NCI-H82 (cell line): ENCODE measurements at regions not wholly inside any gene's neighbourhood (a gene's known extent, or its start where the extent isn't known, plus 50 kb on each side); places are given as distances from the start of the nearest gene placed in this dataset.

ENCODE experiments used
- DNase-seq: peaks from one replicate; lab custom pipeline; 2025; lab: John Stamatoyannopoulos, UW

GRCh38 chr9:108676355-108676754 is 179.4 kb downstream of the ACTL7B start:
- DNase-seq = no peak

DNA sequence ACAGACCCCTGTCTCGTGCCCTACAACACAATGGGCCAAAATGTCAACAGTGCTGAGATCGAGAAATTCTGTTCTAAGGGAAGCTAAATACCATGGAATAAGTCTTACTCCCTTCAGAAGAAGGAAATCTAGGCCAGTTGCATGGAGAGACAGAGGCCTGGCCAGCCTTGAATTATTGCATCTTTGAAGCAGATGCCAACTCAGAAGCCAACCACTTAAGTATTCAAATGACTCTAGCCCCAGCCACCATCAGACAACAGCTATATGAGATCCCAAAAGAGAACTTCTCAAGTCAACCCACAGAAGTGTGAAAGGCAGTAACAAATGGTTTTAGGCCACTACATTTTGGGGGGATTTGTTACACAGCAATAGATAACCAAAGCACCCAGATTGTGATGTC is 180.1 kb downstream of the ACTL7B start:
- no peak for DNase-seq

DNA sequence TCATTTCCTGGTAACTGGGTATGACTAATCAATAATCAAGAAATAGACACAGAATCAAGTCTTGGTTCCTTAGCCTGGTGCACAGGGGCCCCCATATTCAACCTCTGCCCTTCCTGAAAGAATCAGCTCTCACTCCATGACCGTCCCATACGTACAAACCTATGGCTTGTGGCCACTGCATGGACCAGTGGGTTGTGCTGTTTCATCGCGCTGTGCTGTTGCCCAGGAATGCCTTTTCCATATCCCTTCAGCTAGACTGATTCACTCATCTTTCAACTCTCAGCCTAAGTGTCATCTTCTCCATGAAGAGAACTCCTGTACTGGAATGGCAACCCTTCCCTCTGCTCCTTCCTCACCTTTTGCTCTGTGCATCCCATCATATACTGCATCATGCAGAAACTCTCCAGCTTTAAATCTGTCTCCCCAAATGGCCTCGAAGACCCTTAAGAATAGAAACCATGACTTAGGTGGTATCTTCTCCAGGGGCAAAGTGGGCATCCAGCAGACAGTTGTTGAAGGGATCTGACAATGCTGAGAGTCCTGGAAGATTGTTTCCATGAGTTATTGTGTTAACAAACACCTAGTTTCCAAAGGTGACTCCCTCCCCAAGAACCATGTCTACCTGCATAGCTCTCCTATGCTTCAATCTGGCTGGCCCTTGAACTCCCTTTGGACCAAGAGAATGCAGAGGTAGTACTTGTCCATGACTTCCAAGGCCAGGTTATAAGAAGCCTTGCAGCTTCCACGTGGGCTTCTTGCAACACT is 180.8 kb downstream of the ACTL7B start:
- no peak for DNase-seq

DNA sequence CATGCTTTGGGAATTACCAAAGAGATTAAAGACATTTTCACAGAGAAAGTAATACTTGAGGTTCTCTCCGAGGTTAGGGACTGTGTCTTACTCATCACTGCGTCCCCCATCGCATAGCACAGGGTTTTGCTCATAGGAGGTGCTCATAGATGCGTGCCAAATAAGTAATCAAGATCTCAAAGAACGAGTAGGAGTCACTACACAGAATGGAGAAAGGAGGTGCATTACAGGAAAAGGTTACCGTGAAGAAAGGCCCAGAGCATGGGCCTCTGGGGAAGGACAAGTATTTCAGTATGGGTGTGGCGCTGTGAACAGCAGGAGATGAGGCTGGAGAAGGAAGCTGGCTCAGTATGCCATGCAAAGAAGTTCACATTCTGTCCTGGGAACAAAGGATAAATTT is 182.4 kb downstream of the ACTL7B start:
- no peak for DNase-seq

GRCh38 chr9:108672475-108673190 is 183.2 kb downstream of the ACTL7B start:
- peak; percentile 68 for DNase-seq

- no peak for DNase-seq
Measured at GRCh38 chr9:108671794-108672193, 184.0 kb downstream of the ACTL7B start.

DNA sequence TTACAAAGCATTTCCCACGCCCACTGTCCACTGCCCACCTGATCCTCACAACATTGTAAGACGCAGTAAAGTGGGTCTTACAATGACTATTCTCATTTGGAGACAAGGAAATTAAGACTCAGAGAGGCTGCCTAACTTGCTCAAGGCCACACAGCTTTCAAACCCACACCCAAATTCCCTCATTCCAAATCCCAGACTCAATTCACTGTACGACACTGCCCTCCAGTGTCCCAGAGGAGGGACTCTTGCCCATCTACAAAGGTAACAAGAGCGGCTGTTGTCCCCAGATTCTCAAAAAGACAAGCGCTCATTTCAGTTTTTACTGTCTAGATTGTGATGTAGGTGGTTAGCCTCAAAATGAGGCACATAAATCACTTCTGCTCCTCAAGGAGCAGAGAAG is 184.6 kb downstream of the ACTL7B start:
- peak; percentile 46 for DNase-seq

DNA sequence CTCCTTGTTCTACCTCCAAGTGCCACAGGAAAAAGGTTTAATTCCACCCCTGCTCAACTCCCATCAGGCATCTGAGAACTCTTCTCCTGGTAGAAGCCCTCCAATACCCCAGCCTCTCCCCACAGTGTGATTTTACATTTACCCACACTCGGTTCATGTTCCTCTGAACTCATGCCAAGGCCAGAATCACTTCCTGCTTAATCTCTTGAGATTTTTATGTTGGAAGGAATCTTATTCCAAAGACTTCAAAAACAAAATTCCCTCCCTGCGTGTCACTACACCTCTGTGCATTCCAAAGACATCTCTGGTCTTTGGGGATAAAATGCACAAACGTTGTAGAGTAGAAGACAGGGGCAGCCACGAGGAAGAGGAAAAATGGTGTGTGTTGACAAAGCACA is 186.8 kb downstream of the ACTL7B start:
- DNase-seq = no peak

- no peak for DNase-seq
Measured at GRCh38 chr9:108668191-108668937, 187.4 kb downstream of the ACTL7B start.

GRCh38 chr9:108666240-108666784 is 189.5 kb downstream of the ACTL7B start:
- DNase-seq = peak; percentile 37

- DNase-seq = no peak
Measured at GRCh38 chr9:108665521-108666239, 190.1 kb downstream of the ACTL7B start.

DNA sequence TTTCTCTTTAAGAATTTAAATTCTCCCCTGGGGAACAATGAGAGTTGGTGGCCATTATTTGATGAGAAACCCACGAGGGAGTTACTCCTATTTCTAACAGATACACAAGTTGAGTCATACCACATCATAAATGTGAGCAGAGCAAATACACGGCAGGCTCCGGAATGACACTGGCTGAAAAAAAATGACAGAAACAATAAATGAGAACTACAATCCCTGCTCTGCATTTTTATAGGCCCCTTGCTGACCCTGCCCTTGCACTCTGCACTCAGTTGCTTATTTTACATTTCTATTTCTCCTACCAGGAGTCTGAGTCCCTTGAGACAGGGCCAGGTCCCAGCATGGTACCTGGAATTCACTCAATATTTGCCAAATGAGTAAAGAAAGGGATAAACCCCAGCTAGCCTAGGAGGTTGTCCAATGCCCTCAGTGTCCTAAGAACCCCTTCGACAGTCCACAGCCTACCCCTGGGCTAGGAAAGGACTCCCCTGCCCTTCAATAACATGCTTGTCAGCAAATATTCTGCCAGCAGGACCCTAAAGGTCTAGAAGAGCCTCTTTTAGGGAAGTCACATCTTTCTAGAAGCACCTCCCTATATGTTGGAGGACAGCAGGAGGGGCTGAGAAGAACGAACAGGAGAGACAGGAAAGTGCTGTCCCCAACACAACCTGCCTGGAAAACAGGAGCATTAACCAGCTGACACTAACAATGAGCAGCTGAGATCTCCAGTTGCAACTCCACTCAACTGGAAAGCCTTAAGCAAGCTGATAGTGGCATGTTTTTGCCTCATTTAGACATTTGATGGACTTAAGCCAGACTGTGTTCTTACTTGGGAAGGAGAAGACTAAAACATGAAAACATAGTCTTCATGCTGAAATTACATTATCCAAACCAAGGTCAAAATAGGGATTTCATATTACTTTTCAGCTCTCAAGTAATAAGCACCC is 191.2 kb downstream of the ACTL7B start:
- DNase-seq = no peak

DNA sequence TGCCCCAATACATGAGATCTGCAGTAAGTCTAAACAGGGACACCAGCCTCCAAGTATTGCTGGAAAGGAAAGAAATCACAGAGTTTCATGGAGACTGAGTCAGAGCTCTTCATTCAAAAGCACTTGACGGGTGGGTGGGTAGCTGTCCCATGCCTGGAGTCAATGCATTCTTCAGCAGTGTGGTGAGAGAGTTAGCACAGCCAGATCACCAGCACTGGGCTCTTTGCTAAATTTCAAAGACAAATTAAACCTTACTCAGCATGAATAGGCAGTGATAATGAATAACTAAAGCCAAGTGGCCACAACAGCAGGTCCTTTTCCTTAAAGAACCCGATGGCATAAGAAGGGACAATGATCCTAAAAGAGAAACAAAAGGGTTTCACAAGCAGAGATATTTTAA is 192.4 kb downstream of the ACTL7B start:
- no peak for DNase-seq

DNA sequence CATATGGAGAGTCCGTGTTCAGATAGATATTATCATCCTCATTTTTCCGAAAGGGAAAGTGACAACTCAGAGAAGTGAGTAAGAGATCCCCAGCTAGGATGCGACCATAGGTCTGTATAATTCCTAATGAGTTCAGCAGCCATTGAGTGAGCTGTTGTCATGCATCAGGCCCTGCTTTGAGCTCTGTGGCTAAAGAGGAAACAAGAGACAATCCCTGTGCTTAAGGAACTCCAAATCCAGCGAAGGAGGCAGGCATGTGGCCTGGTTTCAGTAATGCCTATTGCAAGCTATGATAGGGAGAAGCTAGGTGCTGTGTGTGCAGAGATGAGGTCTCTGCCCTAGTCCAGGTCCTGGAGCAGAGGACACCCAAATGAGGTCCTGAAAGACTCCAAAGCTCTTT is 192.8 kb downstream of the ACTL7B start:
- DNase-seq = no peak

DNA sequence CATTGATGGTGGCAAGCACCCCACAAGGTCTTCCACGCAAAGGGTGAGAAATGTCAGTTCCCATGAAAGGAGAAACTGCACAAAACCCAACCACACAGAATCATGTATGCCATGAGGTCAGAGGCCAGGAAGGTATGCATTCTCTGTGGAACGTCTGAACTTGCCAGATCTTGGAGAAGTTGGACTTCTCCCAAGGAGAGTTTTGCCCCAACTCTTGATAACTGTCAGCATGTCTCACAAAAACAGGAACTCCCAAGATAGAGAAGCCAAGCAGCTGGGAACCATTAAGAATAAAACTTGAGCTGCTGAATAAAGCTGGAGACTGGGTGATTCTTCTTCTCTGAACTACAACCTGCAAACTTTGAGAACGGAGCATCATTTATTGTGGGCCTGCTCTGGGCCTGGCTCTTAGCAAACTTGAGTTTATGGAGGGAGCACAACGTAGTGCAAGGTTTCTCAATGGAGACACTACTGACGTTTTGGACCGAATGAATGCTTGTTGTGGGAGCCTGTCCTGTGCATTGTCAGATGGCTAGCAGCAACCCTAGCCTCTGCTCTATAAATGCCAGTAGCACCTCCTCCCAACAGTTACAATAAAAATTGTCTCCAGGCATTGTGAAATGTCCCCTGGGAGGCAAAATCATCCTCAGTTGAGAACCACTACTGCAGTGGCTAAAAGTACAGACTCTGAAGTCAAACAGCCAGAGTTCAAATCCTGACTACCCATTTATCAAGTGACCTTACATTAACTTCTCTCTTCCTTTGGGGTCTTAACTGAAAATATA is 193.5 kb downstream of the ACTL7B start:
- no peak for DNase-seq

GRCh38 chr9:108656566-108656965 is 199.2 kb downstream of the ACTL7B start:
- DNase-seq = no peak

DNA sequence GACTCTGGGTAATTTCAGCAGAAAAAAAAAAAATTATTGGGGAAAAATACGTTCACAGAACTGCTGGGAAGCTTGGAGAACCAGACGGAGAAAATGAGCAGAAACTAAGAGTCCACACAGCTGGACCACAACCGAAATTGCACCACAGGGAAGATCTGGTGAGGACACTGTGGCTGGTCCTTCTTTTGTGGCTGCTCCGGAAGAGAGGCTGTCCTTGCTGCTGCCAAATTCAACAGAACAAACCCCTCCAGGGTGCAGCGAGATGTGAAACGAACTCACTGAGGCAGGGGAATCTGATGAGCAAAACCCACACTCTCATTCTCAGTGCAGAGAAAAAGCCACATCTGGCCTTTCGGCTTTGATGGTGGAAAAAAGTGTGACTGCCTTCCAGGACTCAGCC is 200.0 kb downstream of the ACTL7B start:
- DNase-seq = no peak

DNA sequence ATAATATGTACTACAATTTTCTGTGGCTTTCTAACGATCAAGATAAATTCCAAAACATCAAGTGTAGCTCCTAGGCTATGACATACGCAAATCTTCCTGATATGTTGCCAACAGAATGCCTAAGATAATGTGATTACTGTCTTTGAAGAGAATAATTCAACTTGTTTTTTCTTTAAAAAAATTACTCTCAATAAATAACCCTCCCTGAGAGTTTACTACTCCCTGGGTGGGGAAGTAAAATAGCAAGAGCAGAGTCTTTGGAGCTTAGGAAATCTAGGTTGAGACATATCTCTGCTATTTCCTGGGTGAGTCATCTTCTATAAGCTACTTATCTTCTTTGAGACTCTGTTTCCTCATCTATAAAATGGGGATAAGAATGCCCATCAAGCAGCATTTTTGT is 201.2 kb downstream of the ACTL7B start:
- no peak for DNase-seq

DNA sequence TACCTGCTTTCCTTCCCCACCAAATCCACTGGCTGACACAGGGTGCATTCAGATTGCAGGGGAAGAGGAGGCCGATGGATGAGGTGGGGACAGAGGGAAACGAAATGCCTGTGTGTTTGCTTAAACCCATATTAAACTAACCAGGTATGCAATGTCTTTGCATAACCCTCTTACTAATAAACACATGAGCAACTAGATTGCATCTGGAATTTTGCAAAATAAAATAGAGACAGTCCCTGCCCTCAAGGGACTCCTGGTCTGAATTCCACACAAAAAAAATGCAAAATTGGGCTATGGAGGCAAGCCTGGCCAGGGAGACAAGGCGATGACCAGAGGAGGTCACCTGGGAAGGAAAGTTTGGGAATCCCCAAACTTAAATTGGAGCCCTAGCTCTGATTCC is 202.9 kb downstream of the ACTL7B start:
- DNase-seq = no peak

GRCh38 chr9:108650826-108651225 is 205.0 kb downstream of the ACTL7B start:
- DNase-seq = no peak
